ENCODE measurements at regions not wholly inside any gene's neighbourhood (a gene's known extent, or its start where the extent isn't known, plus 50 kb on each side); places are given as distances from the start of the nearest gene placed in this dataset.

DNA sequence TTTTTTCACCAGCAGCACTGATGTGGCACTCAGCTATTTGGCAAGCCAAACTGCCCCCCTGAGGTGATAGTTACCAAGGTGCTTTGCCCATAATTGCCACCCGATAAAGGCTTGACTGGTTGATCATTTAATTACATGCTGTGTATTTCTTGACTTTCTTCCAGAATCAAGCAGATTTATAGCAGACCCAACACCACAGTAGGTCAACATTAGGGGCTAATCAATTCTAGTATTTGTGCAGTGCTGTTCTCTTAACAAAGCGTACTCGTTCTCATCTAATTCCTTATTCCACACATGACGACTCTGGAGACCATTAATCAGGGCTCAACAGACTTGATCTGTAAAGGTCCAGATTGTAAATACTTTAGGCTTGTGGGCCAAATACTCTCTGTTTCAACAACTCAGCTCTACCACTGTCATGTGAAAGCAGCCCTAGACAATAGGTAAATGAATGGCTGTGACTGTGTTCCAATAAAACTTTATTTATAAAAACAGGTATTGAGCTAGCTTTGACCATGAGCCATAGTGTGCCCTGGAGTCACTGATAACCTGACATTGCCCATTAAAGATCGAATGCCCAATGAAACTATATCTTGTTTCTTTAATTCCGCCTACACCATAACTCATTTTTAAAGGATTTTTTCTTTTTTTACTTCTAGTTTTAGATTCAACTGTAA is 119.1 kb upstream of the TMC3 start:
- CTCF ChIA-PET: no interaction called here

More for the DNA sequence above, 119.1 kb upstream of the TMC3 start:
- no TSS peak for BruUV-seq (replicated peaks)
- FAIRE-seq (no peak), DNase-seq (ENCODE audit: low read depth, low spot score) (no peak)
- Histone ChIP-seq H3K9me3 (replicated peaks; ENCODE audit: control insufficient read depth, insufficient read depth, low read length) (no peaks in the 10 kb centered on the region), H3K9me1 (replicated peaks; ENCODE audit: control insufficient read depth, extremely low read depth, insufficient read depth, low read length) (no peaks in the 10 kb centered on the region), H3K36me3 (ENCODE audit: control insufficient read depth in 2 of 2, extremely low read depth in 1 of 2, insufficient read depth in 2 of 2, low read length in 2 of 2) (no peaks in the 10 kb centered on the region), H3K4me3 (replicated peaks in 1 of 3; ENCODE audit: insufficient read depth in 1 of 3, low read depth in 1 of 3, low read length in 3 of 3) (no peak overlapping the region), H3K4me2 (ENCODE audit: insufficient read depth, low read length) (no peak overlapping the region), H2AFZ (ENCODE audit: low read depth, low read length) (no peak overlapping the region), H3K79me2 (ENCODE audit: control insufficient read depth, insufficient read depth, low read length) (no peaks in the 10 kb centered on the region), H3K4me1 (ENCODE audit: control insufficient read depth, extremely low read depth, insufficient read depth, low read length) (peaks cover 4% of the 10 kb centered on the region), H3K9ac (replicated peaks; ENCODE audit: extremely low read depth, insufficient read depth, low read length) (no peak overlapping the region), H3K27ac (ENCODE audit: insufficient read depth, low read depth, low read length) (no peak overlapping the region), H3K27me3 (ENCODE audit: control insufficient read depth in 2 of 2, insufficient read depth in 2 of 2, low read length in 2 of 2) (peaks cover 0 to under 1% of the 10 kb centered on the region in 2 experiments), H4K20me1 (replicated peaks; ENCODE audit: control insufficient read depth, extremely low read depth, insufficient read depth, low read length) (no peaks in the 10 kb centered on the region)
- dilution Hi-C loops (cut with MboI; ENCODE audit: extremely low pct_ligation_motif_present, low sequenced_read_pairs): no loop called here
- intact Hi-C loops (cut with micrococcal nuclease): no loop called here
- POLR2A ChIA-PET: no interaction called here
- TF ChIP-seq, protein P1, sequence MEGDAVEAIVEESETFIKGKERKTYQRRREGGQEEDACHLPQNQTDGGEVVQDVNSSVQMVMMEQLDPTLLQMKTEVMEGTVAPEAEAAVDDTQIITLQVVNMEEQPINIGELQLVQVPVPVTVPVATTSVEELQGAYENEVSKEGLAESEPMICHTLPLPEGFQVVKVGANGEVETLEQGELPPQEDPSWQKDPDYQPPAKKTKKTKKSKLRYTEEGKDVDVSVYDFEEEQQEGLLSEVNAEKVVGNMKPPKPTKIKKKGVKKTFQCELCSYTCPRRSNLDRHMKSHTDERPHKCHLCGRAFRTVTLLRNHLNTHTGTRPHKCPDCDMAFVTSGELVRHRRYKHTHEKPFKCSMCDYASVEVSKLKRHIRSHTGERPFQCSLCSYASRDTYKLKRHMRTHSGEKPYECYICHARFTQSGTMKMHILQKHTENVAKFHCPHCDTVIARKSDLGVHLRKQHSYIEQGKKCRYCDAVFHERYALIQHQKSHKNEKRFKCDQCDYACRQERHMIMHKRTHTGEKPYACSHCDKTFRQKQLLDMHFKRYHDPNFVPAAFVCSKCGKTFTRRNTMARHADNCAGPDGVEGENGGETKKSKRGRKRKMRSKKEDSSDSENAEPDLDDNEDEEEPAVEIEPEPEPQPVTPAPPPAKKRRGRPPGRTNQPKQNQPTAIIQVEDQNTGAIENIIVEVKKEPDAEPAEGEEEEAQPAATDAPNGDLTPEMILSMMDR (IDR thresholded peaks at IDR 0.05; ENCODE audit: extremely low read depth in 1 of 2, insufficient read depth in 1 of 2, low read depth in 1 of 2, low read length in 2 of 2): no peak
- TF ChIP-seq, protein P2, sequence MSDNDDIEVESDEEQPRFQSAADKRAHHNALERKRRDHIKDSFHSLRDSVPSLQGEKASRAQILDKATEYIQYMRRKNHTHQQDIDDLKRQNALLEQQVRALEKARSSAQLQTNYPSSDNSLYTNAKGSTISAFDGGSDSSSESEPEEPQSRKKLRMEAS (IDR thresholded peaks at IDR 0.05; ENCODE audit: insufficient read depth, insufficient read length): no peak
- TF ChIP-seq POLR2AphosphoS5 (IDR thresholded peaks at IDR 0.05; ENCODE audit: insufficient read depth, low read depth, low read length) (no peak), GATA2 (IDR thresholded peaks at IDR 0.05; ENCODE audit: insufficient read depth, insufficient read length, low read depth, low read length) (no peak), POLR2A (IDR thresholded peaks at IDR 0.05; ENCODE audit: low read depth, low read length) (no peak), FOS (IDR thresholded peaks at IDR 0.05; ENCODE audit: borderline replicate concordance, insufficient read depth, low read length) (no peak), JUN (IDR thresholded peaks at IDR 0.05; ENCODE audit: borderline replicate concordance, insufficient read depth, insufficient read length, low read depth) (no peak), EZH2 (IDR thresholded peaks at IDR 0.05; ENCODE audit: borderline replicate concordance, low read depth, low read length, severe bottlenecking) (no peak), MYC (IDR thresholded peaks at IDR 0.05; ENCODE audit: low read depth, low read length) (no peak)
